Activated B cell treated with CpG ODN at 0.5 μM for 24 hours (primary cell): ENCODE measurements at regions not wholly inside any gene's neighbourhood (a gene's known extent, or its start where the extent isn't known, plus 50 kb on each side); places are given as distances from the start of the nearest gene placed in this dataset.
A peak's percentile ranks its signal among the peaks of the same experiment; 100 is the strongest.

Experiments used
- ATAC-seq: fragments of 200-7000 bp; cut with Tn5 transposase; one replicate; pipeline ENCODE4 v1.10.0; 2021; ENCODE audit warnings: low read depth, mild to moderate bottlenecking, moderate library complexity
- CTCF ChIA-PET: fragments of 350-600 bp; sonication (Branson Sonifier 250); formaldehyde crosslinking; loops from one replicate; lab custom pipeline; 2021; ENCODE audit warnings: antibody characterized with exemption; lab: Charles Lee
- POLR2A ChIA-PET: fragments of 350-600 bp; sonication (Branson Sonifier 250); formaldehyde crosslinking; loops from one replicate; lab custom pipeline; 2021; ENCODE audit warnings: antibody characterized with exemption; lab: Charles Lee
- DNase-seq: peaks from one replicate; pipeline ENCODE4 v3.0.0; 2022
- H3K27ac Mint-ChIP-seq: one replicate; pipeline ENCODE4 v1.8.0; 2020; ENCODE audit warnings: mixed read lengths
- H3K27me3 Mint-ChIP-seq: one replicate; pipeline ENCODE4 v1.8.0; 2021; ENCODE audit warnings: mixed read lengths
- H3K36me3 Mint-ChIP-seq: one replicate; pipeline ENCODE4 v1.8.0; 2021; ENCODE audit warnings: low read depth, mixed read lengths
- H3K4me1 Mint-ChIP-seq: one replicate; pipeline ENCODE4 v1.8.0; 2021; ENCODE audit warnings: mixed read lengths
- H3K4me3 Mint-ChIP-seq: one replicate; pipeline ENCODE4 v1.8.0; 2020; ENCODE audit warnings: mild to moderate bottlenecking, mixed read lengths
- H3K9me3 Mint-ChIP-seq: one replicate; pipeline ENCODE4 v1.8.0; 2020; ENCODE audit warnings: mixed read lengths
- CTCF ChIP-seq: fragments of 200-600 bp; IDR thresholded peaks from one replicate; pipeline ENCODE4 v1.8.0; 2022; ENCODE audit warnings: antibody characterized with exemption, mild to moderate bottlenecking
- intact Hi-C: fragments of 100-400 bp; cut with micrococcal nuclease; formaldehyde crosslinking; loops from one replicate; pipeline ENCODE4 v1.15.1; 2024

GRCh38 chr4:10875144-10875799, 190.7 kb upstream of the CLNK start:
- Mint-ChIP-seq H3K36me3 (no peaks in the 10 kb centered on the region), H3K4me1 (peaks cover 20% of the 10 kb centered on the region), H3K9me3 (no peaks in the 10 kb centered on the region), H3K27me3 (no peaks in the 10 kb centered on the region), H3K27ac (no peak overlapping the region), H3K4me3 (no peak overlapping the region)
- ATAC-seq: no peak
- intact Hi-C loops: no loop called here
- no peak for TF ChIP-seq CTCF
- no peak for DNase-seq
- ChIA-PET CTCF (no interaction called here), POLR2A (interaction anchor here (0.6 kb wide), 1 partner anchor 758 kb away, joined by 3 read pairs; no protein-coding TSS in a partner anchor)

- intact Hi-C loops: no loop called here
- CTCF ChIA-PET: no interaction called here
Measured at GRCh38 chr4:10873809-10874208, 189.2 kb upstream of the CLNK start.

GRCh38 chr4:10872833-10873517, 188.4 kb upstream of the CLNK start:
- ATAC-seq (no peak), DNase-seq (no peak)
- Mint-ChIP-seq H3K27me3 (no peaks in the 10 kb centered on the region), H3K27ac (peak overlapping the region; percentile 22), H3K4me3 (no peak overlapping the region), H3K4me1 (peaks cover 20% of the 10 kb centered on the region), H3K36me3 (no peaks in the 10 kb centered on the region), H3K9me3 (peaks cover 2% of the 10 kb centered on the region)
- POLR2A ChIA-PET: no interaction called here
- TF ChIP-seq CTCF: no peak
- intact Hi-C loops: no loop called here
- CTCF ChIA-PET: interaction anchor here (0.6 kb wide), 1 partner anchor 183 kb away, joined by 3 read pairs; no protein-coding TSS in a partner anchor

More at GRCh38 chr4:10873809-10874208, 189.2 kb upstream of the CLNK start:
- Mint-ChIP-seq H3K4me3 (no peak overlapping the region), H3K27ac (no peak overlapping the region), H3K9me3 (no peaks in the 10 kb centered on the region), H3K27me3 (no peaks in the 10 kb centered on the region), H3K4me1 (peaks cover 20% of the 10 kb centered on the region), H3K36me3 (no peaks in the 10 kb centered on the region)
- TF ChIP-seq CTCF: no peak
- ATAC-seq (no peak), DNase-seq (no peak)
- POLR2A ChIA-PET: no interaction called here

GRCh38 chr4:10866666-10867065, 182.1 kb upstream of the CLNK start:
- no peaks in the 10 kb centered on the region for H3K36me3 Mint-ChIP-seq
- H3K9me3 Mint-ChIP-seq: peaks cover 3% of the 10 kb centered on the region
- TF ChIP-seq CTCF: no peak
- intact Hi-C loops: no loop called here
- no peak overlapping the region for H3K27ac Mint-ChIP-seq
- no peak overlapping the region for H3K4me3 Mint-ChIP-seq
- no peak for ATAC-seq
- CTCF ChIA-PET: no interaction called here
- no peak for DNase-seq
- H3K4me1 Mint-ChIP-seq: no peaks in the 10 kb centered on the region
- POLR2A ChIA-PET: no interaction called here
- no peaks in the 10 kb centered on the region for H3K27me3 Mint-ChIP-seq

- DNase-seq (no peak), ATAC-seq (no peak)
- CTCF ChIA-PET: no interaction called here
- TF ChIP-seq CTCF: no peak
- H3K27me3 Mint-ChIP-seq: no peaks in the 10 kb centered on the region
- no peak overlapping the region for H3K4me3 Mint-ChIP-seq
- intact Hi-C loops: no loop called here
- H3K36me3 Mint-ChIP-seq: peaks cover 1% of the 10 kb centered on the region
- POLR2A ChIA-PET: no interaction called here
- H3K9me3 Mint-ChIP-seq: peaks cover 15% of the 10 kb centered on the region
- H3K27ac Mint-ChIP-seq: no peak overlapping the region
- no peaks in the 10 kb centered on the region for H3K4me1 Mint-ChIP-seq
Measured at GRCh38 chr4:10861036-10861435, 176.5 kb upstream of the CLNK start.
